HG03025 (cell line): ENCODE measurements at regions not wholly inside any gene's neighbourhood (a gene's known extent, or its start where the extent isn't known, plus 50 kb on each side); places are given as distances from the start of the nearest gene placed in this dataset.
"Not testable (repeated sequence)": the region's sequence is repeated elsewhere in the genome, so short reads cannot be mapped to it uniquely, and the experiment has no call there.

Experiments used
- ATAC-seq: cut with Tn5 transposase; IDR thresholded peaks from one replicate; pipeline ENCODE4 v1.9.1; 2021; ENCODE audit warnings: mild to moderate bottlenecking, moderate library complexity; ENCODE audit not compliant: unreplicated experiment, low FRiP score

- ATAC-seq: no peak
Observed at GRCh38 chr7:112668561-112668960, 121.6 kb downstream of the TMEM168 start.

- ATAC-seq: no peak
Observed at GRCh38 chr7:112669306-112669705, 120.9 kb downstream of the TMEM168 start.

GRCh38 chr7:112670193-112670592 lies 120.0 kb downstream of the TMEM168 start:
- ATAC-seq: no peak

- no peak for ATAC-seq
Observed at GRCh38 chr7:112678626-112679025, 111.6 kb downstream of the TMEM168 start.

GRCh38 chr7:112689466-112690177 lies 100.6 kb downstream of the TMEM168 start:
- ATAC-seq: not testable (repeated sequence)

- no peak for ATAC-seq
Observed at GRCh38 chr7:112692333-112692732, 97.9 kb downstream of the TMEM168 start.

- not testable (repeated sequence) for ATAC-seq
Observed at GRCh38 chr7:112697211-112697610, 93.0 kb downstream of the TMEM168 start.

- no peak for ATAC-seq
Observed at GRCh38 chr7:112699725-112700513, 90.3 kb downstream of the TMEM168 start.

GRCh38 chr7:112701456-112701855 lies 88.7 kb downstream of the TMEM168 start:
- ATAC-seq: no peak

GRCh38 chr7:112707655-112708054 lies 82.5 kb downstream of the TMEM168 start:
- ATAC-seq: no peak

GRCh38 chr7:112708236-112708635 lies 82.0 kb downstream of the TMEM168 start:
- no peak for ATAC-seq
